ENCODE measurements at regions not wholly inside any gene's neighbourhood (a gene's known extent, or its start where the extent isn't known, plus 50 kb on each side); places are given as distances from the start of the nearest gene placed in this dataset.

DNA sequence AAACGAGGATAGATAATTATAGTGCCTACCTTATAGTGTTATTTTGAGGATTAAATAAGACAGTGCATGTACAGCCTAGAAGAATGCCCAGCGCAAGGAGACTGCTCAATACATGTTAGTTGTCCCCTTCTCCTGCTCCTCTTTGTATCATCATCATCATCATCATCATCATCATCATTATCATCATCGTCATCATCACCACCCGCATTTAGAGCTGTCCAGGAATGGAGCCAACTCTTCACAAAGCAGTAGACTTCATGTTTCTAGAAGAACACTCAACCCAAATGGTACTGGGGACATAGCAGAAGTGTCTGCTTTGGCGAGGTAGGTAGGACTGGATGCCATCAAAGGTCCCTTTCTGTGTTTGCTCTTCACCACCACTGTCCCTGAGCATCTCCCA is 116.0 kb downstream of the TRIM43 start:
- TF ChIP-seq, protein P1, sequence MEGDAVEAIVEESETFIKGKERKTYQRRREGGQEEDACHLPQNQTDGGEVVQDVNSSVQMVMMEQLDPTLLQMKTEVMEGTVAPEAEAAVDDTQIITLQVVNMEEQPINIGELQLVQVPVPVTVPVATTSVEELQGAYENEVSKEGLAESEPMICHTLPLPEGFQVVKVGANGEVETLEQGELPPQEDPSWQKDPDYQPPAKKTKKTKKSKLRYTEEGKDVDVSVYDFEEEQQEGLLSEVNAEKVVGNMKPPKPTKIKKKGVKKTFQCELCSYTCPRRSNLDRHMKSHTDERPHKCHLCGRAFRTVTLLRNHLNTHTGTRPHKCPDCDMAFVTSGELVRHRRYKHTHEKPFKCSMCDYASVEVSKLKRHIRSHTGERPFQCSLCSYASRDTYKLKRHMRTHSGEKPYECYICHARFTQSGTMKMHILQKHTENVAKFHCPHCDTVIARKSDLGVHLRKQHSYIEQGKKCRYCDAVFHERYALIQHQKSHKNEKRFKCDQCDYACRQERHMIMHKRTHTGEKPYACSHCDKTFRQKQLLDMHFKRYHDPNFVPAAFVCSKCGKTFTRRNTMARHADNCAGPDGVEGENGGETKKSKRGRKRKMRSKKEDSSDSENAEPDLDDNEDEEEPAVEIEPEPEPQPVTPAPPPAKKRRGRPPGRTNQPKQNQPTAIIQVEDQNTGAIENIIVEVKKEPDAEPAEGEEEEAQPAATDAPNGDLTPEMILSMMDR (IDR thresholded peaks at IDR 0.05; ENCODE audit: insufficient read depth, low read length, poor library complexity, severe bottlenecking): no peak
- no peak for TF ChIP-seq EZH2phosphoT487 (conservative IDR thresholded peaks at IDR 0.05; ENCODE audit: low read length)
